ENCODE measurements at regions not wholly inside any gene's neighbourhood (a gene's known extent, or its start where the extent isn't known, plus 50 kb on each side); places are given as distances from the start of the nearest gene placed in this dataset.

DNA sequence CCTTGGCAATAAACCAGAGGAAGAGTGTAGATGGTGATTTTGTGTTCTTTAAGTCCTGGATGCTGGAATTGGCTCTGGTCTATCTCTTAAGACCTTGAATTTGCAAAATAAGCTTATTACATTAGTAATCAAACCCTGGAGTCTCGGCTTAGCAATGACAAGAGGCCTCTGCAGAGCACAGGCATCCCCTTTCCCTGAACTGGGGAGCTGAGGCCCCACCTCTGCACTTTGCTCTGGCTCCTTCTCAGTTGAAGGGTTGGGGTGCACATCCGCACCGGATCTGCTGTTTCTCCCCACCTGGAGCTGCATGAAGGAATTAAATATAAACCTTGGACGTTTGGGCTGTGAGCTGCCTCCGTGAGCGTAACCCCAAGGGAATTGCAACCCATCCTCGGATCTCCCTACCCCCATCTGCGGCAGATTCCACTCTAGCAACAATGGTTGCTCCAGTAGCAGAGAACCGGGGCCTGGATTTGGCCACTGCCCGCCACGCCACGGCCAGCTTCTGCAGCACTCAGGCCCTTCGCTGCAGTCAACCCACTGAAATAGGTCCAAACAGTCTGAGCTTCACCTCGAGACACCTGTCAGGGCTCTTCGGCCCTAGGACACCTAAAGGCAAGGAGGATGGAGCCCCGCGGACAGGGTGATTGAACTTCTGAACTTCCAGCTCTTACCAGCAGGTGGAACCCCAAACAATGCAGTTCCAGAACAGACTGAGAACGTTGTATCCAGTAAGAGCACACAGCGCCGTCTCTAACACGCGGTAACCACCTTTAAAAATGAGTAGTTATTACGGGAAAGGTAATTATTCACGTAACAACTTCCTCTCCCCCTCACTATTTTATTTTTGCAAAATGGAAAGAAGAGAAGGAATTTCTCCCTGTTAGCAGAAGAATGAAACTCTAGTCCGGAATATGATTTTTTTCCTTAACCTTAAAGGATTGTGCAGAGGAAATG is 54.8 kb upstream of the CAPRIN1 start (continued):
- TF ChIP-seq, protein P1, sequence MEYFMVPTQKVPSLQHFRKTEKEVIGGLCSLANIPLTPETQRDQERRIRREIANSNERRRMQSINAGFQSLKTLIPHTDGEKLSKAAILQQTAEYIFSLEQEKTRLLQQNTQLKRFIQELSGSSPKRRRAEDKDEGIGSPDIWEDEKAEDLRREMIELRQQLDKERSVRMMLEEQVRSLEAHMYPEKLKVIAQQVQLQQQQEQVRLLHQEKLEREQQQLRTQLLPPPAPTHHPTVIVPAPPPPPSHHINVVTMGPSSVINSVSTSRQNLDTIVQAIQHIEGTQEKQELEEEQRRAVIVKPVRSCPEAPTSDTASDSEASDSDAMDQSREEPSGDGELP (CRISPR knock-in tag; IDR thresholded peaks at IDR 0.05; ENCODE audit: borderline replicate concordance), result peak; percentile 37; the same call in 1 of the 2 replicates
- TF ChIP-seq RFX1 (IDR thresholded peaks at IDR 0.05) (no peak), JUND (IDR thresholded peaks at IDR 0.05; ENCODE audit: borderline replicate concordance, low read depth, low read length) (0 out of 2 replicates have a peak, but pooled peaks have one; percentile 6), JUND (tag; IDR thresholded peaks at IDR 0.05; ENCODE audit: borderline replicate concordance, low read depth, low read length) (no peak), MEIS2 (IDR thresholded peaks at IDR 0.05; ENCODE audit: partially characterized antibody) (no peak), ZKSCAN1 (IDR thresholded peaks at IDR 0.05; ENCODE audit: low read depth, low read length) (no peak), HDAC2 (IDR thresholded peaks at IDR 0.05) (0 out of 2 replicates have a peak, but pooled peaks have one; percentile 15), ZBTB1 (CRISPR knock-in tag; IDR thresholded peaks at IDR 0.05; ENCODE audit: borderline replicate concordance, low read depth) (no peak), ATF1 (CRISPR knock-in tag; IDR thresholded peaks at IDR 0.05) (no peak), ATF1 (tag; IDR thresholded peaks at IDR 0.05) (0 out of 2 replicates have a peak, but pooled peaks have one; percentile 5), EP400 (IDR thresholded peaks at IDR 0.05) (0 out of 2 replicates have a peak, but pooled peaks have one; percentile 24), RCOR1 (IDR thresholded peaks at IDR 0.05; ENCODE audit: borderline replicate concordance in 1 of 2, low read depth in 2 of 2, low read length in 2 of 2) (peak in 1 of 2 experiments; percentile 25; a peak in 1 of 4 replicates), SOX6 (IDR thresholded peaks at IDR 0.05) (0 out of 2 replicates have a peak, but pooled peaks have one; percentile 39)
- TF ChIP-seq, protein P2, sequence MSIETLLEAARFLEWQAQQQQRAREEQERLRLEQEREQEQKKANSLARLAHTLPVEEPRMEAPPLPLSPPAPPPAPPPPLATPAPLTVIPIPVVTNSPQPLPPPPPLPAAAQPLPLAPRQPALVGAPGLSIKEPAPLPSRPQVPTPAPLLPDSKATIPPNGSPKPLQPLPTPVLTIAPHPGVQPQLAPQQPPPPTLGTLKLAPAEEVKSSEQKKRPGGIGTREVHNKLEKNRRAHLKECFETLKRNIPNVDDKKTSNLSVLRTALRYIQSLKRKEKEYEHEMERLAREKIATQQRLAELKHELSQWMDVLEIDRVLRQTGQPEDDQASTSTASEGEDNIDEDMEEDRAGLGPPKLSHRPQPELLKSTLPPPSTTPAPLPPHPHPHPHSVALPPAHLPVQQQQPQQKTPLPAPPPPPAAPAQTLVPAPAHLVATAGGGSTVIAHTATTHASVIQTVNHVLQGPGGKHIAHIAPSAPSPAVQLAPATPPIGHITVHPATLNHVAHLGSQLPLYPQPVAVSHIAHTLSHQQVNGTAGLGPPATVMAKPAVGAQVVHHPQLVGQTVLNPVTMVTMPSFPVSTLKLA (conservative IDR thresholded peaks at IDR 0.05), result peak; percentile 23 to 54; a peak in 1 of 4 replicates
- TF ChIP-seq, protein P3, sequence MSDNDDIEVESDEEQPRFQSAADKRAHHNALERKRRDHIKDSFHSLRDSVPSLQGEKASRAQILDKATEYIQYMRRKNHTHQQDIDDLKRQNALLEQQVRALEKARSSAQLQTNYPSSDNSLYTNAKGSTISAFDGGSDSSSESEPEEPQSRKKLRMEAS (CRISPR knock-in tag; IDR thresholded peaks at IDR 0.05), result peak; percentile 26; the same call in 1 of the 2 replicates
- TF ChIP-seq, protein P4, sequence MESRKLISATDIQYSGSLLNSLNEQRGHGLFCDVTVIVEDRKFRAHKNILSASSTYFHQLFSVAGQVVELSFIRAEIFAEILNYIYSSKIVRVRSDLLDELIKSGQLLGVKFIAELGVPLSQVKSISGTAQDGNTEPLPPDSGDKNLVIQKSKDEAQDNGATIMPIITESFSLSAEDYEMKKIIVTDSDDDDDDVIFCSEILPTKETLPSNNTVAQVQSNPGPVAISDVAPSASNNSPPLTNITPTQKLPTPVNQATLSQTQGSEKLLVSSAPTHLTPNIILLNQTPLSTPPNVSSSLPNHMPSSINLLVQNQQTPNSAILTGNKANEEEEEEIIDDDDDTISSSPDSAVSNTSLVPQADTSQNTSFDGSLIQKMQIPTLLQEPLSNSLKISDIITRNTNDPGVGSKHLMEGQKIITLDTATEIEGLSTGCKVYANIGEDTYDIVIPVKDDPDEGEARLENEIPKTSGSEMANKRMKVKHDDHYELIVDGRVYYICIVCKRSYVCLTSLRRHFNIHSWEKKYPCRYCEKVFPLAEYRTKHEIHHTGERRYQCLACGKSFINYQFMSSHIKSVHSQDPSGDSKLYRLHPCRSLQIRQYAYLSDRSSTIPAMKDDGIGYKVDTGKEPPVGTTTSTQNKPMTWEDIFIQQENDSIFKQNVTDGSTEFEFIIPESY (CRISPR knock-in tag; IDR thresholded peaks at IDR 0.05), result peak; percentile 50; the same call in 1 of the 2 replicates

All from K562 (cell line).